Gastroesophageal sphincter (tissue), 3 donors: ENCODE measurements at regions not wholly inside any gene's neighbourhood (a gene's known extent, or its start where the extent isn't known, plus 50 kb on each side); places are given as distances from the start of the nearest gene placed in this dataset.

Source experiments
- CTCF ChIP-seq, 4 experiments: fragments of 200-600 bp in 2 of 4; fragments of 450-650 bp in 2 of 4; sonication (generic) in 1 of 4; IDR thresholded peaks; one replicate each; pipeline ENCODE4 v1.5.1; 2017 to 2019; ENCODE audit warnings: antibody characterized with exemption in 4 of 4, mild to moderate bottlenecking in 2 of 4, moderate library complexity in 2 of 4
- EP300 ChIP-seq: sonication (generic); formaldehyde crosslinking; IDR thresholded peaks from one replicate; pipeline ENCODE4 v1.6.1; 2017; ENCODE audit warnings: antibody characterized with exemption, mild to moderate bottlenecking
- POLR2A ChIP-seq, 2 donors: fragments of 450-650 bp; IDR thresholded peaks; one replicate each; pipeline ENCODE4 v1.6.1; 2017; ENCODE audit warnings: antibody characterized with exemption in 2 of 2, mild to moderate bottlenecking in 2 of 2, moderate library complexity in 1 of 2

- TF ChIP-seq CTCF (IDR thresholded peaks at IDR 0.05) (no peak), POLR2A (IDR thresholded peaks at IDR 0.05) (no peak), EP300 (no peak)
These were observed 138.2 kb downstream of the KCNRG start for GRCh38 chr13:50153401-50153800.
